ENCODE measurements at regions not wholly inside any gene's neighbourhood (a gene's known extent, or its start where the extent isn't known, plus 50 kb on each side); places are given as distances from the start of the nearest gene placed in this dataset.

DNA sequence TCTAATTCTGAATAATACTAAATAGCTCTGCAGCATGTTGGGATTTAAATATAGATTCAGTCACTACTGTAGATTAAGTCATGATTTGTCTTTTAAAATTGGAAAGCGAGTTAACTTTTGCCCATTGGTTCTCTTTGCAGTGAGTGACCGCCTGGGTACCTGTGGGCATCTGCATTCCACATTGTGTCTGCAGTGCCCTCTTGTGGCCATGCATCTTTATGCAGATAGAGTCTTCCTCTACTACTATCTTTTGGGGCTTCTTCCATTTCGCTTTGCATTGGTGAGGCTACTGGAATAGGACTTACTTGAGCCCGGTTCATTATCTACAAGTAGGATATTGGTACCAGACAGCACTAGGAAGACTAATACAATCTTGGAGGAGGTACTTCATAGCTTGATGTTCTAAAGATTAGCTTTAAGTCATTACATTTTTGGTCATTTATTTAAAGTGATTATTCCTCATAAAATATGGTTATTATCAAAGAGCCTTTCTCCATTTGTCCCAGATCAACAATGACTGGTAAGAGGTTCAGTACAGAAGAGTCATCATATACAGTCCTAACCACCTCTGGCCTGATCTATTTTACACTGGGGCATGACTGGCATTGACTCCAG, 203.0 kb downstream of the SOCS6 start:
- no peak overlapping the region for H3K27ac ChIP-seq (ENCODE audit: extremely low read length, insufficient read depth, low read length)
- H3K4me2 ChIP-seq (ENCODE audit: low read depth, low read length) = no peak overlapping the region
- peaks cover 0 to 3% of the 10 kb centered on the region in 2 experiments; a peak in 2 of 5 replicates for H3K27me3 ChIP-seq (ENCODE audit: control insufficient read depth in 1 of 2, insufficient read depth in 2 of 2, low read length in 2 of 2)
- peak; percentile 89 for ATAC-seq
- peak; percentile 82 for FAIRE-seq
- in situ Hi-C loops (cut with HindIII; ENCODE audit: extremely low pct_ligation_motif_present, low pct_unique_long_range_greater_than_20kb) = no loop called here
- intact Hi-C loops (cut with micrococcal nuclease; ENCODE audit: unreplicated experiment) = loop anchor here (2.0 kb wide), 1 partner anchor 27 kb away; no protein-coding TSS in a partner anchor
- ChIA-PET CTCF (ENCODE audit: low intra/inter-chr PET ratio, low total read pairs) (no interaction called here), POLR2A (no interaction called here)
- H4K20me1 ChIP-seq (ENCODE audit: insufficient read depth, low read length) = no peaks in the 10 kb centered on the region
- peaks cover 9% of the 10 kb centered on the region for H3K4me1 ChIP-seq (ENCODE audit: insufficient read depth, low read length)
- no peak overlapping the region for H3K4me3 ChIP-seq (replicated peaks in 1 of 3; ENCODE audit: insufficient read depth in 1 of 3, low read depth in 2 of 3, low read length in 3 of 3)
- no peaks in the 10 kb centered on the region for H3K36me3 ChIP-seq (replicated peaks in 1 of 2; ENCODE audit: control insufficient read depth in 1 of 2, insufficient read depth in 2 of 2, low read length in 2 of 2)
- no peak overlapping the region for H2AFZ ChIP-seq (ENCODE audit: low read length)
- 8% methylated on average over 4 of the region's 4 CpGs for WGBS (ENCODE audit: low lambda C conversion rate)
- no peaks in the 10 kb centered on the region for H3K79me2 ChIP-seq (ENCODE audit: insufficient read depth, low read length)
- DNase-seq (ENCODE audit: low spot score) = peak; percentile 59
- BruUV-seq (replicated peaks) = no TSS peak
- no peaks in the 10 kb centered on the region for H3K9me3 ChIP-seq (ENCODE audit: low read length)
- H3K9ac ChIP-seq (ENCODE audit: insufficient read depth, low read depth, low read length) = no peak overlapping the region
- peak; percentile 74 for TF ChIP-seq TEAD3 (CRISPR knock-in tag; optimal IDR thresholded peaks at IDR 0.05; ENCODE audit: borderline replicate concordance)
- TF ChIP-seq SMC3 (IDR thresholded peaks at IDR 0.05; ENCODE audit: low read length) = peak; percentile 32; the same call in 1 of the 2 replicates
- TF ChIP-seq, protein P1, sequence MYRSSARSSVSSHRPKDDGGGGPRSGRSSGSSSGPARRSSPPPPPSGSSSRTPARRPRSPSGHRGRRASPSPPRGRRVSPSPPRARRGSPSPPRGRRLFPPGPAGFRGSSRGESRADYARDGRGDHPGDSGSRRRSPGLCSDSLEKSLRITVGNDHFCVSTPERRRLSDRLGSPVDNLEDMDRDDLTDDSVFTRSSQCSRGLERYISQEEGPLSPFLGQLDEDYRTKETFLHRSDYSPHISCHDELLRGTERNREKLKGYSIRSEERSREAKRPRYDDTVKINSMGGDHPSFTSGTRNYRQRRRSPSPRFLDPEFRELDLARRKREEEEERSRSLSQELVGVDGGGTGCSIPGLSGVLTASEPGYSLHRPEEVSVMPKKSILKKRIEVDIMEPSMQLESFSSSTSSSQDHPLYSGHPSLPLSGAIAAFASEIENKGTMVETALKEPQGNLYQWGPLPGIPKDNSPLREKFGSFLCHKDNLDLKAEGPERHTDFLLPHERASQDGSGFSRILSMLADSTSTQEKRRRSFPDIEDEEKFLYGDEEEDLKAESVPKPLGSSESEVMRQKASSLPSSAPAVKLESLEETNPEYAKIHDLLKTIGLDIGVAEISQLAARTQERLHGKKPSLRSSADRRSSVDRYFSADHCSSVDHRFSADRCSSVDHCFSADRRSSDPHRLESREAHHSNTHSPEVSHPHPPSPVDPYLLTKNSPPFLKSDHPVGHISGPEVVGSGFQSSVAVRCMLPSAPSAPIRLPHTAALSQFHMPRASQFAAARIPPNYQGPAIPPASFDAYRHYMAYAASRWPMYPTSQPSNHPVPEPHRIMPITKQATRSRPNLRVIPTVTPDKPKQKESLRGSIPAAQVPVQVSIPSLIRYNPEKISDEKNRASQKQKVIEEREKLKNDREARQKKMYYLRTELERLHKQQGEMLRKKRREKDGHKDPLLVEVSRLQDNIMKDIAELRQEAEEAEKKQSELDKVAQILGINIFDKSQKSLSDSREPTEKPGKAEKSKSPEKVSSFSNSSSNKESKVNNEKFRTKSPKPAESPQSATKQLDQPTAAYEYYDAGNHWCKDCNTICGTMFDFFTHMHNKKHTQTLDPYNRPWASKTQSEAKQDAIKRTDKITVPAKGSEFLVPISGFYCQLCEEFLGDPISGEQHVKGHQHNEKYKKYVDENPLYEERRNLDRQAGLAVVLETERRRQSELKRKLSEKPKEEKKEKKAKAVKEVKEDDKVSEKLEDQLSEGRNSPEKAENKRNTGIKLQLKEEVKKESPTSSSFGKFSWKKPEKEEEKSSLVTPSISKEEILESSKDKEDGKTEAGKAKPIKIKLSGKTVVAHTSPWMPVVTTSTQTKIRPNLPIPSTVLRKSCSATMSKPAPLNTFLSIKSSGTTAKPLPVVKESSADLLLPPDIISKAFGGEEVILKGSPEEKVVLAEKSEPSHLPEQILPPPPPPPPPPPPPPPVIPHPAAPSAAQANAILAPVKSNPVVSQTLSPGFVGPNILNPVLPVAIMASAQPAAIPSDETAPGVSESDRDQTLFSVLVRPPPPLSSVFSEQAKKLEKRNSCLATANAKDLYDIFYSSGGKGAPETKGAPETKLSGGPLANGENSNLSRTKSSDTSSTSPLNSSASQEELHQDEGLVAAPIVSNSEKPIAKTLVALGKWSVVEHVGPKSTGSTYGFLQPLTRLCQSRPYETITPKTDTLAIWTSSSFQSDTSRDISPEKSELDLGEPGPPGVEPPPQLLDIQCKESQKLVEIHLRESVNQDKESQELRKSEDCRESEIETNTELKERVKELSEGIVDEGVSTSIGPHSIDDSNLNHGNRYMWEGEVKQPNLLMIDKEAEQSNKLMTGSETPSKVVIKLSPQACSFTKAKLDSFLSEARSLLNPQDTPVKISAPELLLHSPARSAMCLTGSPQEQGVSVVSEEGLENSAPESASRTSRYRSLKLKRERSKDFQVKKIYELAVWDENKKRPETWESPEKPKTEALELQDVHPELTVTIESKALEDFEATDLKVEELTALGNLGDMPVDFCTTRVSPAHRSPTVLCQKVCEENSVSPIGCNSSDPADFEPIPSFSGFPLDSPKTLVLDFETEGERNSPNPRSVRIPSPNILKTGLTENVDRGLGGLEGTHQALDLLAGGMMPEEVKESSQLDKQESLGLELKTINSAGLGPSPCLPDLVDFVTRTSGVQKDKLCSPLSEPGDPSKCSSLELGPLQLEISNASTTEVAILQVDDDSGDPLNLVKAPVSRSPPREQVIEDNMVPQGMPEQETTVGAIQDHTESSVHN (CRISPR knock-in tag; IDR thresholded peaks at IDR 0.05) = no peak
- TF ChIP-seq, protein P2, sequence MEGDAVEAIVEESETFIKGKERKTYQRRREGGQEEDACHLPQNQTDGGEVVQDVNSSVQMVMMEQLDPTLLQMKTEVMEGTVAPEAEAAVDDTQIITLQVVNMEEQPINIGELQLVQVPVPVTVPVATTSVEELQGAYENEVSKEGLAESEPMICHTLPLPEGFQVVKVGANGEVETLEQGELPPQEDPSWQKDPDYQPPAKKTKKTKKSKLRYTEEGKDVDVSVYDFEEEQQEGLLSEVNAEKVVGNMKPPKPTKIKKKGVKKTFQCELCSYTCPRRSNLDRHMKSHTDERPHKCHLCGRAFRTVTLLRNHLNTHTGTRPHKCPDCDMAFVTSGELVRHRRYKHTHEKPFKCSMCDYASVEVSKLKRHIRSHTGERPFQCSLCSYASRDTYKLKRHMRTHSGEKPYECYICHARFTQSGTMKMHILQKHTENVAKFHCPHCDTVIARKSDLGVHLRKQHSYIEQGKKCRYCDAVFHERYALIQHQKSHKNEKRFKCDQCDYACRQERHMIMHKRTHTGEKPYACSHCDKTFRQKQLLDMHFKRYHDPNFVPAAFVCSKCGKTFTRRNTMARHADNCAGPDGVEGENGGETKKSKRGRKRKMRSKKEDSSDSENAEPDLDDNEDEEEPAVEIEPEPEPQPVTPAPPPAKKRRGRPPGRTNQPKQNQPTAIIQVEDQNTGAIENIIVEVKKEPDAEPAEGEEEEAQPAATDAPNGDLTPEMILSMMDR (CRISPR knock-in tag; IDR thresholded peaks at IDR 0.05) = peak; percentile 72
- peak; percentile 64 for TF ChIP-seq STAG1 (CRISPR knock-in tag; IDR thresholded peaks at IDR 0.05)
- TF ChIP-seq ZNF567 (CRISPR knock-in tag; IDR thresholded peaks at IDR 0.05; ENCODE audit: borderline replicate concordance) = no peak
- TF ChIP-seq, protein P3, sequence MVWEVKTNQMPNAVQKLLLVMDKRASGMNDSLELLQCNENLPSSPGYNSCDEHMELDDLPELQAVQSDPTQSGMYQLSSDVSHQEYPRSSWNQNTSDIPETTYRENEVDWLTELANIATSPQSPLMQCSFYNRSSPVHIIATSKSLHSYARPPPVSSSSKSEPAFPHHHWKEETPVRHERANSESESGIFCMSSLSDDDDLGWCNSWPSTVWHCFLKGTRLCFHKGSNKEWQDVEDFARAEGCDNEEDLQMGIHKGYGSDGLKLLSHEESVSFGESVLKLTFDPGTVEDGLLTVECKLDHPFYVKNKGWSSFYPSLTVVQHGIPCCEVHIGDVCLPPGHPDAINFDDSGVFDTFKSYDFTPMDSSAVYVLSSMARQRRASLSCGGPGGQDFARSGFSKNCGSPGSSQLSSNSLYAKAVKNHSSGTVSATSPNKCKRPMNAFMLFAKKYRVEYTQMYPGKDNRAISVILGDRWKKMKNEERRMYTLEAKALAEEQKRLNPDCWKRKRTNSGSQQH (CRISPR knock-in tag; IDR thresholded peaks at IDR 0.05; ENCODE audit: low read depth) = no peak
- no peak for TF ChIP-seq ZBTB21 (CRISPR knock-in tag; IDR thresholded peaks at IDR 0.05)
- TF ChIP-seq CBX5 (CRISPR knock-in tag; IDR thresholded peaks at IDR 0.05; ENCODE audit: borderline replicate concordance) = no peak
- TF ChIP-seq, protein P4, sequence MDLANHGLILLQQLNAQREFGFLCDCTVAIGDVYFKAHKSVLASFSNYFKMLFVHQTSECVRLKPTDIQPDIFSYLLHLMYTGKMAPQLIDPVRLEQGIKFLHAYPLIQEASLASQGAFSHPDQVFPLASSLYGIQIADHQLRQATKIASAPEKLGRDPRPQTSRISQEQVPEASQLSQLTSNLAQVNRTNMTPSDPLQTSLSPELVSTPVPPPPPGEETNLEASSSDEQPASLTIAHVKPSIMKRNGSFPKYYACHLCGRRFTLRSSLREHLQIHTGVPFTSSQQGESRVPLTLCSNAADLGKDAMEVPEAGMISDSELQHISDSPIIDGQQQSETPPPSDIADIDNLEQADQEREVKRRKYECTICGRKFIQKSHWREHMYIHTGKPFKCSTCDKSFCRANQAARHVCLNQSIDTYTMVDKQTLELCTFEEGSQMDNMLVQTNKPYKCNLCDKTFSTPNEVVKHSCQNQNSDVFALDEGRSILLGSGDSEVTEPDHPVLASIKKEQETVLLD (CRISPR knock-in tag; IDR thresholded peaks at IDR 0.05; ENCODE audit: low read depth) = no peak

All from HepG2 (cell line).